Breast epithelium (tissue), 4 donors: ENCODE measurements at regions not wholly inside any gene's neighbourhood (a gene's known extent, or its start where the extent isn't known, plus 50 kb on each side); places are given as distances from the start of the nearest gene placed in this dataset.

Source experiments
- DNase-seq, 2 donors: peaks; one replicate each; pipeline ENCODE4 v3.0.0-alpha.2; 2019; ENCODE audit warnings: low spot score in 2 of 2
- H3K27ac ChIP-seq, 2 donors: fragments of 200-600 bp; sonication (generic) in 1 of 2; one replicate each; pipeline ENCODE4 v1.5.1; 2016 to 2019; ENCODE audit warnings: mild to moderate bottlenecking in 1 of 2
- H3K27me3 ChIP-seq, 2 donors: fragments of 200-600 bp; sonication (generic) in 1 of 2; one replicate each; pipeline versions ENCODE4 v1.5.1 to v1.6.0; 2017 to 2019; ENCODE audit warnings: control low read depth in 1 of 2, mild to moderate bottlenecking in 1 of 2
- H3K36me3 ChIP-seq: fragments of 200-600 bp; one replicate; pipeline ENCODE4 v1.5.1; 2019
- H3K4me1 ChIP-seq, 2 donors: fragments of 200-600 bp; sonication (generic); one replicate each; pipeline ENCODE4 v1.5.1; 2016 to 2019; ENCODE audit warnings: control low read depth in 1 of 2
- H3K4me3 ChIP-seq, 3 donors: fragments of 200-600 bp; sonication (generic); 1 replicate in 2 of 3; 2 replicates in 1 of 3; pipeline ENCODE4 v1.5.1; 2016 to 2019; ENCODE audit warnings: mild to moderate bottlenecking in 3 of 3, moderate library complexity in 2 of 3
- H3K9me3 ChIP-seq, 2 donors: fragments of 200-600 bp; sonication (generic) in 1 of 2; one replicate each; pipeline ENCODE4 v1.5.1; 2016 to 2019; ENCODE audit warnings: control low read depth in 1 of 2
- CTCF ChIP-seq, 3 donors: fragments of 450-650 bp; IDR thresholded peaks; one replicate each; pipeline ENCODE4 v1.5.1; 2016 to 2017; ENCODE audit warnings: antibody characterized with exemption in 3 of 3, mild to moderate bottlenecking in 3 of 3, moderate library complexity in 3 of 3
- POLR2A ChIP-seq: fragments of 450-650 bp; IDR thresholded peaks from one replicate; pipeline ENCODE4 v1.6.1; 2016; ENCODE audit warnings: antibody characterized with exemption, mild to moderate bottlenecking, moderate library complexity
- POLR2AphosphoS5 ChIP-seq, 3 donors: sonication (generic); formaldehyde crosslinking; IDR thresholded peaks; one replicate each; pipeline ENCODE4 v1.6.1; 2017; ENCODE audit warnings: antibody characterized with exemption in 3 of 3
- intact Hi-C: fragments of 100-400 bp; cut with DNase I; formaldehyde crosslinking; loops from one replicate; pipeline ENCODE4 v1.15.1; 2023; ENCODE audit warnings: low total_unique reads

GRCh38 chr12:125454291-125454690 is 389.1 kb downstream of the AACS start:
- no peaks in the 10 kb centered on the region for H3K4me1 ChIP-seq
- H3K27me3 ChIP-seq: no peaks in the 10 kb centered on the region
- H3K36me3 ChIP-seq: no peaks in the 10 kb centered on the region
- peaks cover 3 to 20% of the 10 kb centered on the region in 2 donors for H3K9me3 ChIP-seq
- intact Hi-C loops: no loop called here
- no peak overlapping the region for H3K27ac ChIP-seq
- H3K4me3 ChIP-seq: no peak overlapping the region
- no peak for DNase-seq
- no peak for TF ChIP-seq POLR2AphosphoS5 (IDR thresholded peaks at IDR 0.05)
- no peak for TF ChIP-seq CTCF (IDR thresholded peaks at IDR 0.05)
- TF ChIP-seq POLR2A: no peak

GRCh38 chr12:125454786-125455480 is 389.7 kb downstream of the AACS start:
- Histone ChIP-seq H3K9me3 (peaks cover 3 to 20% of the 10 kb centered on the region in 2 donors), H3K36me3 (no peaks in the 10 kb centered on the region), H3K27me3 (no peaks in the 10 kb centered on the region), H3K4me1 (no peaks in the 10 kb centered on the region), H3K4me3 (no peak overlapping the region), H3K27ac (no peak overlapping the region)
- TF ChIP-seq CTCF (IDR thresholded peaks at IDR 0.05) (no peak), POLR2A (no peak)
- no peak for DNase-seq
- intact Hi-C loops: no loop called here

GRCh38 chr12:125455556-125455955 is 390.3 kb downstream of the AACS start:
- H3K36me3 ChIP-seq: no peaks in the 10 kb centered on the region
- no peak for TF ChIP-seq POLR2A
- TF ChIP-seq CTCF (IDR thresholded peaks at IDR 0.05): no peak
- TF ChIP-seq POLR2AphosphoS5 (IDR thresholded peaks at IDR 0.05): no peak
- no peaks in the 10 kb centered on the region for H3K4me1 ChIP-seq
- no peak overlapping the region for H3K27ac ChIP-seq
- no peak for DNase-seq
- no peak overlapping the region for H3K4me3 ChIP-seq
- intact Hi-C loops: no loop called here
- H3K9me3 ChIP-seq: peaks cover 3 to 18% of the 10 kb centered on the region in 2 donors
- H3K27me3 ChIP-seq: no peaks in the 10 kb centered on the region

- Histone ChIP-seq H3K9me3 (no peaks in the 10 kb centered on the region), H3K4me1 (no peaks in the 10 kb centered on the region), H3K4me3 (no peak overlapping the region), H3K27ac (no peak overlapping the region), H3K27me3 (no peaks in the 10 kb centered on the region), H3K36me3 (no peaks in the 10 kb centered on the region)
- DNase-seq: no peak
- intact Hi-C loops: no loop called here
- TF ChIP-seq POLR2A (no peak), POLR2AphosphoS5 (IDR thresholded peaks at IDR 0.05) (no peak), CTCF (IDR thresholded peaks at IDR 0.05) (no peak)
These were observed 393.5 kb downstream of the AACS start for GRCh38 chr12:125458552-125459268.

- intact Hi-C loops: no loop called here
- no peak for DNase-seq
- TF ChIP-seq POLR2A (no peak), POLR2AphosphoS5 (IDR thresholded peaks at IDR 0.05) (no peak), CTCF (IDR thresholded peaks at IDR 0.05) (no peak)
These were observed 396.6 kb downstream of the AACS start for GRCh38 chr12:125461831-125462230.

More at GRCh38 chr12:125461831-125462230, 396.6 kb downstream of the AACS start:
- no peak overlapping the region for H3K27ac ChIP-seq
- no peaks in the 10 kb centered on the region for H3K4me1 ChIP-seq
- H3K36me3 ChIP-seq: no peaks in the 10 kb centered on the region
- no peaks in the 10 kb centered on the region for H3K27me3 ChIP-seq
- H3K4me3 ChIP-seq: no peak overlapping the region
- no peaks in the 10 kb centered on the region for H3K9me3 ChIP-seq
